ENCODE measurements at regions not wholly inside any gene's neighbourhood (a gene's known extent, or its start where the extent isn't known, plus 50 kb on each side); places are given as distances from the start of the nearest gene placed in this dataset.

DNA sequence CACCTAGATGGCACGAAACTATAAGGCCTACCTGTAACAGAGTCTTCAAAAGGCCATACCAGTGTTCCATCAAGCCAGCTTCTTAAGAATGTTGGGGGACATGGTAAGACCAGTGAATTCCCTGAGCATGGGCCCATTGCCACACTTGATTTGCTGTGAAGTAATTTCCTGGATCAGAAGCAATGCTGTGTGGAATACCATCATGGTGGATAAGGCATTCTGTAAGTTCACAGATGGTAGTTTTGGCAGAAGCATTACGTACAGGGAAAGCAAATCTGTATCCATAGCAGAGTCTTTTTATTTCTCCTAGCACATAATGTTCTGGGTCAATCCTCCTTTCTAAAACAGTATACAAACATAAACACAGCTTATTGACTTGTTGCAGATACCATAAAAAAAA, 89.1 kb upstream of the MAST4 start:
- Histone ChIP-seq H3K9me3 (ENCODE audit: control insufficient read depth in 1 of 2, insufficient read depth in 1 of 2, low read length in 2 of 2) (peaks cover 0 to 7% of the 10 kb centered on the region in 2 experiments), H3K4me3 (ENCODE audit: low read length) (no peak overlapping the region), H3K36me3 (ENCODE audit: insufficient read depth, low read length) (no peaks in the 10 kb centered on the region), H3K27ac (ENCODE audit: low read depth in 1 of 2, low read length in 2 of 2) (no peak overlapping the region), H3K27me3 (ENCODE audit: control insufficient read depth in 1 of 2, insufficient read depth in 2 of 2, low read length in 2 of 2) (no peaks in the 10 kb centered on the region), H3K4me1 (ENCODE audit: insufficient read depth, low read length) (no peaks in the 10 kb centered on the region)
- Mint-ChIP-seq H3K4me3 (no peak overlapping the region), H3K27me3 (peaks cover 5% of the 10 kb centered on the region), H3K36me3 (ENCODE audit: low read depth) (no peaks in the 10 kb centered on the region), H3K4me1 (ENCODE audit: low read depth) (no peaks in the 10 kb centered on the region), H3K9me3 (no peaks in the 10 kb centered on the region), H3K27ac (no peak overlapping the region)
- DNase-seq (no peak), ATAC-seq (ENCODE audit: poor library complexity) (no peak)
- intact Hi-C loops (cut with DNase I, micrococcal nuclease), result no loop called here
- ChIA-PET POLR2A (no interaction called here), CTCF (no interaction called here)
- no peak for TF ChIP-seq CTCF (IDR thresholded peaks at IDR 0.05)

DNA sequence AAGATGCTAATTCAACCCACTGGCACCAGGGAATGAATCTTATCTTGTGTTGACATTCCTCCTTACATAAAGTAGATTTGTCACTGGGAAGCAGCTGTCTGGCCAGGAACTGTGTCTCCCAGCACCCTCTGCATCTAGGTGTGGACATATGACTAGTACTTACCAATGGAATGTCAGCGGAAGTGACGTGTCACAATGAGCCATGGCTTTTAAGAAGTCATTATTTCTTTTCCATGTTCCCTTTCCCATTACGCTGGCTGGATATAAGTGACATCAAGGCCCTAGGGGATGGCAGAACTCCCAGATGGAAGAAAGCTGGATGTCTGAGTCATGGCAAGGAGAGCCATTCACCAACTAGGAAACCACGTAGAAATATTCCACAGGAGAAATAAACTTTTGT, 84.7 kb upstream of the MAST4 start:
- ATAC-seq (ENCODE audit: poor library complexity) (no peak), DNase-seq (no peak)
- intact Hi-C loops (cut with DNase I, micrococcal nuclease), result no loop called here
- Mint-ChIP-seq H3K4me1 (ENCODE audit: low read depth) (no peaks in the 10 kb centered on the region), H3K27me3 (peaks cover 2% of the 10 kb centered on the region), H3K4me3 (no peak overlapping the region), H3K27ac (no peak overlapping the region), H3K36me3 (ENCODE audit: low read depth) (no peaks in the 10 kb centered on the region), H3K9me3 (no peaks in the 10 kb centered on the region)
- no peak overlapping the region for H3K4me3 ChIP-seq (ENCODE audit: low read length)
- H3K27ac ChIP-seq (ENCODE audit: low read depth in 1 of 2, low read length in 2 of 2), result no peak overlapping the region
- no peaks in the 10 kb centered on the region for H3K27me3 ChIP-seq (ENCODE audit: control insufficient read depth in 1 of 2, insufficient read depth in 2 of 2, low read length in 2 of 2)
- TF ChIP-seq CTCF (IDR thresholded peaks at IDR 0.05), result no peak
- no peaks in the 10 kb centered on the region for H3K36me3 ChIP-seq (ENCODE audit: insufficient read depth, low read length)
- no peaks in the 10 kb centered on the region for H3K4me1 ChIP-seq (ENCODE audit: insufficient read depth, low read length)
- no peaks in the 10 kb centered on the region for H3K9me3 ChIP-seq (ENCODE audit: control insufficient read depth in 1 of 2, insufficient read depth in 1 of 2, low read length in 2 of 2)
- ChIA-PET POLR2A (no interaction called here), CTCF (interaction anchor here (1.0 kb wide), 1 partner anchor 10 kb away, joined by 3 read pairs; no protein-coding TSS in a partner anchor)

DNA sequence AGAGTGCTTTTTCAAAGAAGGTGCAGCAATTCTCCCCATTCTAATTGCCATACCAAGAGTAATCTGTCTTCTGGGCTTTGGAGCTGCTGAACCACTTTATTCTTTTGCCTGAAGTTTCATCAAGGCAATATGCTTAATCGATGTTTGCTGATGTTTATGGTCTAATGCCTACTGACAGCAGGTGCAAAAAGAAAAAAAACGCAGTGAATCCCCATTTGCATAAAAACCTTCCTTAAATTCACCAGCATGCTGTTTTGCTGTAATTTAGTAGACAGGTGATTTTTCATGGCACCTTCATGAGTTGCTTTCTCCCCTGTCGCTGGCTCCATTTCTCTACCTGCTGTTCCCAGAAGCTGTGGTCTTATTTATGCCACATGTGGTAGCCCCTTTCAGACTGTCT, 83.1 kb upstream of the MAST4 start:
- no peak overlapping the region for H3K27ac Mint-ChIP-seq
- no peak overlapping the region for H3K4me3 ChIP-seq (ENCODE audit: low read length)

More for the DNA sequence above, 83.1 kb upstream of the MAST4 start:
- DNase-seq, result no peak
- ChIA-PET POLR2A (no interaction called here), CTCF (no interaction called here)
- no peak for TF ChIP-seq CTCF (IDR thresholded peaks at IDR 0.05)
- Mint-ChIP-seq H3K4me3 (no peak overlapping the region), H3K4me1 (ENCODE audit: low read depth) (no peaks in the 10 kb centered on the region), H3K36me3 (ENCODE audit: low read depth) (no peaks in the 10 kb centered on the region), H3K27me3 (no peaks in the 10 kb centered on the region), H3K9me3 (no peaks in the 10 kb centered on the region)
- Histone ChIP-seq H3K4me1 (ENCODE audit: insufficient read depth, low read length) (no peaks in the 10 kb centered on the region), H3K27me3 (ENCODE audit: control insufficient read depth in 1 of 2, insufficient read depth in 2 of 2, low read length in 2 of 2) (no peaks in the 10 kb centered on the region), H3K9me3 (ENCODE audit: control insufficient read depth in 1 of 2, insufficient read depth in 1 of 2, low read length in 2 of 2) (no peaks in the 10 kb centered on the region), H3K27ac (ENCODE audit: low read depth in 1 of 2, low read length in 2 of 2) (no peak overlapping the region), H3K36me3 (ENCODE audit: insufficient read depth, low read length) (no peaks in the 10 kb centered on the region)
- intact Hi-C loops (cut with DNase I, micrococcal nuclease), result no loop called here
- ATAC-seq (ENCODE audit: poor library complexity), result no peak
